RWPE1 (cell line): ENCODE measurements at regions not wholly inside any gene's neighbourhood (a gene's known extent, or its start where the extent isn't known, plus 50 kb on each side); places are given as distances from the start of the nearest gene placed in this dataset.

ENCODE experiments used
- CTCF ChIA-PET: fragments of 350-600 bp; sonication (Branson Sonifier 250); formaldehyde crosslinking; extraction: SDS; loops from one replicate; lab custom pipeline; 2021; lab: Yijun Ruan, JAX
- POLR2A ChIA-PET: fragments of 400-600 bp; formaldehyde crosslinking; extraction: SDS; loops from one replicate; lab custom pipeline; 2020; ENCODE audit warnings: antibody characterized with exemption; ENCODE audit not compliant: low non-redundant PET; lab: Yijun Ruan, JAX
- DNase-seq: peaks from one replicate; pipeline ENCODE4 v3.0.0; 2012; ENCODE audit warnings: low spot score
- H3K27ac ChIP-seq: fragments of 450-650 bp; 2 replicates; pipeline ENCODE4 v1.5.1; 2017
- CTCF ChIP-seq: fragments of 450-650 bp; conservative IDR thresholded peaks from 2 replicates; pipeline ENCODE4 v1.5.1; 2017; ENCODE audit warnings: low read depth, mild to moderate bottlenecking

DNA sequence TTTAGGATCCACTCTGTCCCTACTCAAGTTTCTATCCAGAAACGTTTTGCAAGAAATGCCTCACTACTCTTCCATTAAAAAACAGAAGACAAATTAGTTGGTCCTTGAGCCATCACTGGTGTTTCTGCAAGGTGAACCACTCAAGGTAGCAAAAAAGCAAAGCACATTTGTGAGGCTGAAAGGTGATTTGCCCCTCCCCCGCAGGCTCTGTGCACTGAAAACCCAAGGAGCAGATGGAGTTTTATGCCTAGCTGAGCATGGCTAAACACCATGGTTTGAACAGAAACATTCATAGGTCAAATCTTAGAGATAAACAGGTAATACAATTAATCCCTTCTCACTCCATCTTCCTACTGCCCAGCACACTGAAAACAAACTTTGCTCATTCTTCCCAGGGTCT, 538.2 kb upstream of the CDH5 start:
- DNase-seq, result no peak
- POLR2A ChIA-PET, result no interaction called here
- H3K27ac ChIP-seq, result no peak overlapping the region
- no peak for TF ChIP-seq CTCF
- CTCF ChIA-PET, result no interaction called here

DNA sequence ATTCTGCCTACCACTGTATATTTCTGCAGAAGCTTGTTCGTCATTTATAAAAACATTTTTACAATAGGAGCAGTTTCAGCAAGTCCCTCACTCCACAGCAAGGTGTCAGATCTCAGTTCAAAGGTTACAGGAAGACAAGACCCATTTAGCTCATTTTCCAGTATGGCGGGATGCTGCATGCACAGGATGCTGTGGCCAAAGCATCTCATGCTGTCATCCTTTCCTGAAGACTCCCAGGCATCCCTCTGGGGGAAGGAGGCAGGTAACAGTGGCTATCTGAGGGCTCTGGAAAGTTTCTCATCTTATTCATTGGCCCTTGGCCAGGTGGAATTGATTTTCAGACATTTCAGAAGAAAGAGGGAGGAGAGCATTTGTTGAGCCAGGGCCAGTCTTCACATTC, 539.3 kb upstream of the CDH5 start:
- no peak for DNase-seq
- CTCF ChIA-PET, result no interaction called here

DNA sequence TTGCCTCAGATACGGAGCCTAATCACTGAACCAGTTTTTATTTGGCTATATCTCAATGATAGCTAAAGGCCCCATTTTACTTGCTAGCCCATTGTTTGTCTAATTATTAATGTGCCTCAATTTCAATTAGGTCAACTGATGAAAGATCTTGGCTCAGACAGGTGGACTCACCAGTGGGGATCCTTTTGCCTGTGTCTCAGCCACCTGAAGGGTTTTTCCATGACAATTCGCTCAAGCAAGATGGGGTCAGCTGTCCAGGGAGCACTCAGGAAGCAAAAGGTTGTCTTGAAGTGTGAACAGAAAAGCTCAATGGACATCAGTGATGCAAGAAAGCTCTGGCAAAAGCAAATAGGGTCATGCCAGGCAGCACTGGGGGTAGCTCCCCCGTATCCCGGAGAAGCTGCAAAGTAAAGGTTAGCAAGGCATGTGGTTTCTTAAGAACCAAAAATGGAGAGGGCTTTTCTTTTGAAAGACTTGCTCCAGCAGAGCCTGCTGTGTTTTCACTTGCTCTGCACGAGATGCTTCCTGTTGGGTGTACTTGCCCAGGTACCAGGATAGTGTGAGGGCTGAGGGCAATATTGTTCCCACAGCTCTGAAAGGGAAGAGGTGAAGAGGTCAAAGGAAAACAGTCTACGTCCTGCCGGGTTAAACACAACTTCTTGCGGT, 541.2 kb upstream of the CDH5 start:
- DNase-seq, result no peak
- no peak for TF ChIP-seq CTCF
- H3K27ac ChIP-seq, result no peak overlapping the region
- CTCF ChIA-PET, result interaction anchor here (0.5 to 0.6 kb wide), 2 partner anchors 299 to 850 kb away, joined by 3 read pairs; no protein-coding TSS in a partner anchor
- POLR2A ChIA-PET, result no interaction called here

More for the DNA sequence above, 539.3 kb upstream of the CDH5 start:
- TF ChIP-seq CTCF, result no peak
- H3K27ac ChIP-seq, result no peak overlapping the region
- POLR2A ChIA-PET, result no interaction called here

DNA sequence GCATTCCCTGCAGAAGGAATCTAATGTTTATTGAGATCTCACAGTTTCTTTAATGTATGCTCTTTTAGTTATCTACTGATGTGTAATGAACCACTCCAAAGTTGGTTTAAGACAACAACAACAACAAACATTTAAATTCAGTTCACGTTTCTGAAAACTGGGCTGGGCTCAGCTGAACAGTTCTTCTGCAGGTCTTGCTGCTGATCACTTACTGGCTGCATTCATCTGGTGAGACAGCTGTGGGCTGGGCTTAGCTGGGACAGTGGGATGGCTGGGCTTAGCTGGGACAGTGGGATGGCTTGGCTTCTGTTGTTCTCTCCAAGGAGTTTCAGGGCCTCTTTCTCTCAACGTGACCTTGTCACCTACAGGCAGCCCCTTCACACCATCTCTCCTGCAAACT, 544.3 kb upstream of the CDH5 start:
- no peak for DNase-seq
- CTCF ChIA-PET, result interaction anchor here (0.6 kb wide), 1 partner anchor 44 kb away, joined by 3 read pairs; no protein-coding TSS in a partner anchor
- no peak for TF ChIP-seq CTCF
- POLR2A ChIA-PET, result no interaction called here
- no peak overlapping the region for H3K27ac ChIP-seq

DNA sequence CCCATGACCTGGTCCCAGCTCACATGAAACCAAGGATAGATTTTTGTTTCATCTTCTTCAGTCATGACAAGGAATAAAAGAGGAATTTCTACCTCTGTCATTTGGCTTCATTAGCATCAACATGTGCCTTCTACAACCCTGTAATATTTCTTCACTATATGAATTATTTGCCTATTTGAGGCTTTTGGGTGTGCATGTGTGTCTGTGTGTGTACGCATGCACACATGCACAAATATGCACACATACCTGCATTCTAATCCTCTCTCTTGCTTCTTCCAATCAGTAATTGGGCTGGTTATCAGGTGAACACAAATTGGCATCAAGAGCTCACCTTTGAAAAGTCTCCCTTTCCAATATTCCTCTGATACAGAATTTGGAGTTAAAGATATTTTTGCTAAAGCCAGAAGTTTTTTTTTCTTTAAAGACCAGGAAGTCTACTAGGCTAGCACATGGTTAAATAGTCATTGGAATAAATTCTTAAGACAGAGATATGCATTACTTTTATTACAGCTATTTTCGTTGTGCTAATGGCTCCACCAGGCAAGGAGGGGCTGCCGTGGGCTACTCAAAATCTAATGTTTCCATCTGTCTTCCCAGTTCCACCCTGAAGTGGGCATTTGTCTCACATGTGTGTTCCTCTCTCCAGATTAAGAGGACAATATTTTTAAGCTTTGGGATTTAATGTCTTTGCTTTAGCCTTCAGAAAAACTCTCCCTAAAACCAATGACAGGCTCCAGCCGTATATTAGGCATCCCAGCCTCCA, 547.2 kb upstream of the CDH5 start:
- POLR2A ChIA-PET, result no interaction called here

More for the DNA sequence above, 547.2 kb upstream of the CDH5 start:
- DNase-seq, result no peak
- CTCF ChIA-PET, result no interaction called here
- H3K27ac ChIP-seq, result no peak overlapping the region
- no peak for TF ChIP-seq CTCF
